BLaER1 treated with 17β-estradiol and CSF1 and Interleukin-3, amounts not matched to agents 10 nM and 100 nM (cell line): ENCODE measurements at regions not wholly inside any gene's neighbourhood (a gene's known extent, or its start where the extent isn't known, plus 50 kb on each side); places are given as distances from the start of the nearest gene placed in this dataset.

Experiments
- H3K27ac ChIP-seq, 11 experiments: shearing (Covaris generic); formaldehyde crosslinking; 2 replicates each; pipeline ENCODE4 v1.8.1; 2022
- H3K27me3 ChIP-seq, 11 experiments: shearing (Covaris generic); formaldehyde crosslinking; 2 replicates each; pipeline ENCODE4 v1.8.1; 2022
- H3K36me3 ChIP-seq, 11 experiments: shearing (Covaris generic); formaldehyde crosslinking; 2 replicates each; pipeline ENCODE4 v1.8.1; 2022
- H3K4me1 ChIP-seq, 10 experiments: shearing (Covaris generic); formaldehyde crosslinking; 2 replicates each; pipeline ENCODE4 v1.8.1; 2022
- H3K4me2 ChIP-seq, 11 experiments: shearing (Covaris generic); formaldehyde crosslinking; 2 replicates each; pipeline ENCODE4 v1.8.1; 2022
- H3K4me3 ChIP-seq, 10 experiments: shearing (Covaris generic); formaldehyde crosslinking; 2 replicates each; pipeline ENCODE4 v1.8.1; 2022
- H3K9ac ChIP-seq, 11 experiments: shearing (Covaris generic); formaldehyde crosslinking; 2 replicates each; pipeline ENCODE4 v1.8.1; 2022
- H3K9me3 ChIP-seq, 11 experiments: shearing (Covaris generic); formaldehyde crosslinking; replicated peaks in 1 of 11; 2 replicates each; pipeline ENCODE4 v1.8.1; 2022
- H4K20me1 ChIP-seq, 11 experiments: shearing (Covaris generic); formaldehyde crosslinking; 2 replicates each; pipeline ENCODE4 v1.8.1; 2022
- Cebpa-rat ChIP-seq, 11 experiments: shearing (Covaris generic); IDR thresholded peaks; 2 replicates each; pipeline ENCODE4 v1.8.1; 2022

GRCh38 chr13:111659219-111659775, 338.9 kb downstream of the TEX29 start:
- peaks cover 31 to 56% (median 42%) of the 10 kb centered on the region in 10 experiments for H3K4me1 ChIP-seq
- H3K27ac ChIP-seq = peak overlapping the region in 3 of 11 experiments; percentile 60 to 69 (median 68); a peak in 6 of 22 replicates
- H3K9ac ChIP-seq = peak overlapping the region in 1 of 11 experiments; percentile 54; a peak in 1 of 22 replicates
- H3K27me3 ChIP-seq = no peaks in the 10 kb centered on the region
- peak overlapping the region; percentile 66 to 82 (median 76); a peak in 21 of 22 replicates for H3K4me2 ChIP-seq
- no peaks in the 10 kb centered on the region for H3K9me3 ChIP-seq
- TF ChIP-seq Cebpa-rat (IDR thresholded peaks at IDR 0.05) = no peak
- no peak overlapping the region for H3K4me3 ChIP-seq
- no peaks in the 10 kb centered on the region for H3K36me3 ChIP-seq
- no peaks in the 10 kb centered on the region for H4K20me1 ChIP-seq

- Histone ChIP-seq H3K4me1 (peaks cover 31 to 56% (median 42%) of the 10 kb centered on the region in 10 experiments), H3K27me3 (no peaks in the 10 kb centered on the region)
- no peak for TF ChIP-seq Cebpa-rat (IDR thresholded peaks at IDR 0.05)
These were observed 339.4 kb downstream of the TEX29 start for GRCh38 chr13:111659842-111660241.

GRCh38 chr13:111661052-111661451, 340.6 kb downstream of the TEX29 start:
- TF ChIP-seq Cebpa-rat (IDR thresholded peaks at IDR 0.05) = no peak
- H4K20me1 ChIP-seq = 0 out of 22 replicates have a peak, but pooled peaks cover 0 to 1% (median 0%) of the 10 kb centered on the region in 11 experiments
- peaks cover 31 to 56% (median 42%) of the 10 kb centered on the region in 10 experiments for H3K4me1 ChIP-seq
- no peak overlapping the region for H3K4me2 ChIP-seq
- no peak overlapping the region for H3K4me3 ChIP-seq
- no peak overlapping the region for H3K27ac ChIP-seq
- no peaks in the 10 kb centered on the region for H3K36me3 ChIP-seq
- H3K9me3 ChIP-seq = no peaks in the 10 kb centered on the region
- H3K9ac ChIP-seq = no peak overlapping the region
- H3K27me3 ChIP-seq = no peaks in the 10 kb centered on the region

More at GRCh38 chr13:111659842-111660241, 339.4 kb downstream of the TEX29 start:
- H3K4me3 ChIP-seq = no peak overlapping the region
- no peaks in the 10 kb centered on the region for H4K20me1 ChIP-seq
- H3K36me3 ChIP-seq = no peaks in the 10 kb centered on the region
- no peak overlapping the region for H3K9ac ChIP-seq
- no peaks in the 10 kb centered on the region for H3K9me3 ChIP-seq
- peak overlapping the region; percentile 66 to 82 (median 76); a peak in 18 of 22 replicates for H3K4me2 ChIP-seq
- no peak overlapping the region for H3K27ac ChIP-seq

GRCh38 chr13:111661776-111662175, 341.3 kb downstream of the TEX29 start:
- Histone ChIP-seq H3K27ac (no peak overlapping the region), H3K9ac (no peak overlapping the region), H4K20me1 (0 out of 22 replicates have a peak, but pooled peaks cover 0 to 6% (median 0%) of the 10 kb centered on the region in 11 experiments), H3K4me1 (peaks cover 27 to 53% (median 37%) of the 10 kb centered on the region in 10 experiments), H3K4me2 (no peak overlapping the region), H3K27me3 (no peaks in the 10 kb centered on the region), H3K9me3 (no peaks in the 10 kb centered on the region), H3K4me3 (no peak overlapping the region), H3K36me3 (no peaks in the 10 kb centered on the region)
- TF ChIP-seq Cebpa-rat (IDR thresholded peaks at IDR 0.05) = no peak

- no peak overlapping the region for H3K4me3 ChIP-seq
- no peak overlapping the region for H3K27ac ChIP-seq
- H3K4me2 ChIP-seq = no peak overlapping the region
- TF ChIP-seq Cebpa-rat (IDR thresholded peaks at IDR 0.05) = no peak
- no peak overlapping the region for H3K9ac ChIP-seq
- 0 out of 22 replicates have a peak, but pooled peaks cover 0 to 6% (median 0%) of the 10 kb centered on the region in 11 experiments for H4K20me1 ChIP-seq
- H3K27me3 ChIP-seq = no peaks in the 10 kb centered on the region
- no peaks in the 10 kb centered on the region for H3K36me3 ChIP-seq
- H3K4me1 ChIP-seq = peaks cover 20 to 46% (median 31%) of the 10 kb centered on the region in 10 experiments
- H3K9me3 ChIP-seq = no peaks in the 10 kb centered on the region
These were observed 342.0 kb downstream of the TEX29 start for GRCh38 chr13:111662451-111662850.

- H3K27me3 ChIP-seq = no peaks in the 10 kb centered on the region
- peak overlapping the region in 4 of 11 experiments; percentile 18 to 36 (median 29); a peak in 3 of 22 replicates for H3K4me2 ChIP-seq
- H3K9ac ChIP-seq = no peak overlapping the region
- H3K4me1 ChIP-seq = peaks cover 16 to 41% (median 26%) of the 10 kb centered on the region in 10 experiments
- no peak for TF ChIP-seq Cebpa-rat (IDR thresholded peaks at IDR 0.05)
- no peak overlapping the region for H3K4me3 ChIP-seq
- no peak overlapping the region for H3K27ac ChIP-seq
- H3K36me3 ChIP-seq = no peaks in the 10 kb centered on the region
- H4K20me1 ChIP-seq = 0 out of 22 replicates have a peak, but pooled peaks cover 0 to 6% (median 0%) of the 10 kb centered on the region in 11 experiments
- no peaks in the 10 kb centered on the region for H3K9me3 ChIP-seq
These were observed 342.5 kb downstream of the TEX29 start for GRCh38 chr13:111662895-111663294.

- H4K20me1 ChIP-seq = 0 out of 22 replicates have a peak, but pooled peaks cover 0 to 6% (median 0%) of the 10 kb centered on the region in 11 experiments
- H3K9me3 ChIP-seq = no peaks in the 10 kb centered on the region
- H3K36me3 ChIP-seq = no peaks in the 10 kb centered on the region
- H3K4me3 ChIP-seq = no peak overlapping the region
- H3K4me1 ChIP-seq = peaks cover 10 to 35% (median 20%) of the 10 kb centered on the region in 10 experiments
- 0 out of 22 replicates have a peak overlapping the region, but pooled peaks of 2 of the 11 experiments have one; percentile 15 to 36 for H3K4me2 ChIP-seq
- no peak overlapping the region for H3K27ac ChIP-seq
- no peaks in the 10 kb centered on the region for H3K27me3 ChIP-seq
- no peak for TF ChIP-seq Cebpa-rat (IDR thresholded peaks at IDR 0.05)
- no peak overlapping the region for H3K9ac ChIP-seq
These were observed 343.1 kb downstream of the TEX29 start for GRCh38 chr13:111663505-111663904.

GRCh38 chr13:111663953-111664421, 343.5 kb downstream of the TEX29 start:
- Histone ChIP-seq H3K4me3 (no peak overlapping the region), H4K20me1 (0 out of 22 replicates have a peak, but pooled peaks cover 0 to 6% (median 0%) of the 10 kb centered on the region in 11 experiments), H3K27me3 (no peaks in the 10 kb centered on the region), H3K9ac (no peak overlapping the region), H3K9me3 (no peaks in the 10 kb centered on the region), H3K27ac (no peak overlapping the region), H3K36me3 (no peaks in the 10 kb centered on the region), H3K4me2 (no peak overlapping the region), H3K4me1 (peaks cover 5 to 30% (median 15%) of the 10 kb centered on the region in 10 experiments; a peak in 19 of 20 replicates)
- TF ChIP-seq Cebpa-rat (IDR thresholded peaks at IDR 0.05) = no peak

GRCh38 chr13:111664696-111665095, 344.3 kb downstream of the TEX29 start:
- no peak overlapping the region for H3K4me2 ChIP-seq

More at GRCh38 chr13:111664696-111665095, 344.3 kb downstream of the TEX29 start:
- H3K9me3 ChIP-seq = no peaks in the 10 kb centered on the region
- H4K20me1 ChIP-seq = 0 out of 22 replicates have a peak, but pooled peaks cover 0 to 6% (median 0%) of the 10 kb centered on the region in 11 experiments
- H3K36me3 ChIP-seq = no peaks in the 10 kb centered on the region
- H3K4me1 ChIP-seq = peaks cover 0 to 23% (median 8%) of the 10 kb centered on the region in 10 experiments; a peak in 13 of 20 replicates
- no peak overlapping the region for H3K4me3 ChIP-seq
- no peaks in the 10 kb centered on the region for H3K27me3 ChIP-seq
- no peak overlapping the region for H3K27ac ChIP-seq
- H3K9ac ChIP-seq = no peak overlapping the region
- TF ChIP-seq Cebpa-rat (IDR thresholded peaks at IDR 0.05) = no peak
